Ovary (tissue), 7 donors: ENCODE measurements at regions not wholly inside any gene's neighbourhood (a gene's known extent, or its start where the extent isn't known, plus 50 kb on each side); places are given as distances from the start of the nearest gene placed in this dataset.

Source experiments
- DNase-seq, 5 donors: peaks; one replicate each; pipeline ENCODE4 v3.0.0-alpha.2; 2019 to 2020
- H3K27ac ChIP-seq, 2 donors: fragments of 200-600 bp; one replicate each; pipeline versions ENCODE4 v1.5.1 to v1.8.0; 2019 to 2022
- H3K27me3 ChIP-seq: fragments of 200-600 bp; one replicate; pipeline ENCODE4 v1.8.0; 2022
- H3K36me3 ChIP-seq: fragments of 200-600 bp; sonication (generic); one replicate; pipeline ENCODE4 v1.5.1; 2019
- H3K4me1 ChIP-seq: one replicate; pipeline ENCODE4 v1.8.1; 2013; ENCODE audit warnings: mild to moderate bottlenecking, moderate library complexity; ENCODE audit not compliant: insufficient read depth
- H3K4me3 ChIP-seq: fragments of 200-600 bp; sonication (generic); one replicate; pipeline ENCODE4 v1.5.1; 2017
- H3K9me3 ChIP-seq, 2 donors: fragments of 200-600 bp in 1 of 2; sonication (generic) in 1 of 2; one replicate each; pipeline versions ENCODE4 v1.5.1 to v1.8.1; 2013 to 2019; ENCODE audit warnings: mild to moderate bottlenecking in 1 of 2, moderate library complexity in 1 of 2
- EP300 ChIP-seq: sonication (generic); formaldehyde crosslinking; IDR thresholded peaks from one replicate; pipeline ENCODE4 v1.6.1; 2017; ENCODE audit warnings: antibody characterized with exemption
- POLR2A ChIP-seq: fragments of 450-650 bp; IDR thresholded peaks from one replicate; pipeline ENCODE4 v1.6.1; 2017; ENCODE audit warnings: antibody characterized with exemption, mild to moderate bottlenecking, moderate library complexity
- WGBS, 3 donors: extraction: QIAGEN DNeasy Blood & Tissue Kit in 1 of 3; methylation state at CpG; one replicate each; pipeline versions ENCODE4 v1.1.5 to v1.1.7; 2013 to 2017; 5-methylcytosine and 5-hydroxymethylcytosine counted together
- intact Hi-C, 4 donors: fragments of 100-400 bp; cut with DNase I; formaldehyde crosslinking; loops; one replicate each; pipeline versions ENCODE4 v1.11.0 to v1.15.1; 2022 to 2023
- TF ChIP-seq, protein P1 (sequence below), 3 donors: fragments of 450-650 bp in 2 of 3; fragments of 200-600 bp in 1 of 3; IDR thresholded peaks; one replicate each; pipeline versions ENCODE4 v1.5.1 to v1.8.0; 2016 to 2022; ENCODE audit warnings: antibody characterized with exemption in 3 of 3, mild to moderate bottlenecking in 1 of 3
- donor health status: DM: no; HTN: no; CAD: no; lungs with moderate emphysema.
- donor health status: DM: no; HTN: no; CAD: no.
- donor health status: Bipolar disorder and iron deficiency.
- donor health status: DM: no; HTN: no; CAD: no.
- donor health status: DM: yes; HTN: yes; CAD: no.

- TF ChIP-seq EP300 (no peak), POLR2A (no peak)
- TF ChIP-seq, protein P1, sequence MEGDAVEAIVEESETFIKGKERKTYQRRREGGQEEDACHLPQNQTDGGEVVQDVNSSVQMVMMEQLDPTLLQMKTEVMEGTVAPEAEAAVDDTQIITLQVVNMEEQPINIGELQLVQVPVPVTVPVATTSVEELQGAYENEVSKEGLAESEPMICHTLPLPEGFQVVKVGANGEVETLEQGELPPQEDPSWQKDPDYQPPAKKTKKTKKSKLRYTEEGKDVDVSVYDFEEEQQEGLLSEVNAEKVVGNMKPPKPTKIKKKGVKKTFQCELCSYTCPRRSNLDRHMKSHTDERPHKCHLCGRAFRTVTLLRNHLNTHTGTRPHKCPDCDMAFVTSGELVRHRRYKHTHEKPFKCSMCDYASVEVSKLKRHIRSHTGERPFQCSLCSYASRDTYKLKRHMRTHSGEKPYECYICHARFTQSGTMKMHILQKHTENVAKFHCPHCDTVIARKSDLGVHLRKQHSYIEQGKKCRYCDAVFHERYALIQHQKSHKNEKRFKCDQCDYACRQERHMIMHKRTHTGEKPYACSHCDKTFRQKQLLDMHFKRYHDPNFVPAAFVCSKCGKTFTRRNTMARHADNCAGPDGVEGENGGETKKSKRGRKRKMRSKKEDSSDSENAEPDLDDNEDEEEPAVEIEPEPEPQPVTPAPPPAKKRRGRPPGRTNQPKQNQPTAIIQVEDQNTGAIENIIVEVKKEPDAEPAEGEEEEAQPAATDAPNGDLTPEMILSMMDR (IDR thresholded peaks at IDR 0.05): no peak
- no peaks in the 10 kb centered on the region for H3K27me3 ChIP-seq
- no peak for DNase-seq
- WGBS, 3 donors: 81 to 90% (median 85%) methylated on average over 2 of the region's 2 CpGs
- H3K36me3 ChIP-seq: no peaks in the 10 kb centered on the region
- no peaks in the 10 kb centered on the region for H3K4me1 ChIP-seq
- intact Hi-C loops: no loop called here
- H3K9me3 ChIP-seq: no peaks in the 10 kb centered on the region
- H3K4me3 ChIP-seq: no peak overlapping the region
- H3K27ac ChIP-seq: no peak overlapping the region
Observed at GRCh38 chr10:37632641-37633040, 224.8 kb downstream of the ZNF248 start.

DNA sequence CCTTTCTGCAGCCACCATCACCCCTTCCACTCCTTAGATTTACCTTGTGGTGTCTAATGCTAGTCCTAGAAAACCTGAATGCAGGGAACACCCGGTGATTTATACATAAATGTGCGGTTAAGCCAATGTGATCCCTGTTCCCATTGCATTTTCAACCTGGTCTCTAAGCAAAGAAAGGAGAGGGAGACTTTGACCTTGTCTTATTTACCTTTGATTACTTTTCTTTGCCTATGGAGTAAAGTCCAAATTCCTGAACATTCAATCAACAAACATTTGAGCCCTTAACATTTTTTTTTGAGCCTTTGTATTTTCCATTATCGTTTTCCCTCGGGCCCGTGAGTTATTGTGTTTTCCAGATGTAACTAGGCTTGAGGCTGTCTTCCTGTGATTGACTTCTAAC lies 233.9 kb downstream of the ZNF248 start:
- TF ChIP-seq POLR2A: no peak
- Histone ChIP-seq H3K27ac (no peak overlapping the region), H3K27me3 (no peaks in the 10 kb centered on the region), H3K4me3 (no peak overlapping the region), H3K9me3 (no peaks in the 10 kb centered on the region), H3K36me3 (no peaks in the 10 kb centered on the region), H3K4me1 (no peaks in the 10 kb centered on the region)
- WGBS, 3 donors: 70 to 80% (median 74%) methylated on average over 5 of the region's 5 CpGs
- intact Hi-C loops: no loop called here
- DNase-seq: no peak

- Histone ChIP-seq H3K27ac (no peak overlapping the region), H3K27me3 (no peaks in the 10 kb centered on the region), H3K36me3 (no peaks in the 10 kb centered on the region), H3K4me1 (no peaks in the 10 kb centered on the region), H3K9me3 (no peaks in the 10 kb centered on the region), H3K4me3 (no peak overlapping the region)
- TF ChIP-seq, protein P1 (IDR thresholded peaks at IDR 0.05): no peak
- TF ChIP-seq EP300 (no peak), POLR2A (no peak)
- no peak for DNase-seq
- 27 to 50% (median 41%) methylated on average over 3 of the region's 3 CpGs for WGBS, 3 donors
- intact Hi-C loops: no loop called here
Observed at GRCh38 chr10:37619336-37619735, 238.1 kb downstream of the ZNF248 start.

GRCh38 chr10:37588299-37588698 lies 269.1 kb downstream of the ZNF248 start:
- H3K4me1 ChIP-seq: no peaks in the 10 kb centered on the region
- WGBS, 3 donors: 62 to 78% (median 74%) methylated on average over 6 of the region's 6 CpGs
- H3K9me3 ChIP-seq: no peaks in the 10 kb centered on the region
- DNase-seq: no peak
- H3K36me3 ChIP-seq: no peaks in the 10 kb centered on the region
- H3K27ac ChIP-seq: no peak overlapping the region
- TF ChIP-seq POLR2A (no peak), EP300 (no peak)
- TF ChIP-seq, protein P1 (IDR thresholded peaks at IDR 0.05): no peak
- no peaks in the 10 kb centered on the region for H3K27me3 ChIP-seq
- H3K4me3 ChIP-seq: no peak overlapping the region
- intact Hi-C loops: no loop called here

DNA sequence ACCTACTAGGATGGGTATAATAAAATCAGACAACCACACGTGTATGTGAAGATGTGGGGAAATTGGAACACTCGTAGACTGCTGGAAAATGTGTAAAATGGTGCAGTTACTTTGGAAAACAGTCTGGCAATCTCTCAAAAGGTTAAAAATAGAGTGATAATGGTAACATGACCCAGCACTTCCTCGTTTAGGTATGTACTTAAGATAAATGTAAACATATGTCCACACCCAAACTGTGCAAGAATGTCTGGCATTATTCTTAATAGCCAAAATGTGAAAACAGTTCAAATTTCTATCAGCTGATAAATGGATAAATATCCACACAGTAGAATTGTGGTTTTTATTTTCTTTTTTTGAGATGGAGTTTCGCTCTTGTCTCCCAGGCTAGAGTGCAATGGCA lies 272.8 kb downstream of the ZNF248 start:
- WGBS, 3 donors: 24 to 34% (median 31%) methylated on average over 4 of the region's 4 CpGs
- H3K4me1 ChIP-seq: no peaks in the 10 kb centered on the region
- intact Hi-C loops: no loop called here
- H3K27me3 ChIP-seq: no peaks in the 10 kb centered on the region
- no peaks in the 10 kb centered on the region for H3K9me3 ChIP-seq
- TF ChIP-seq, protein P1 (IDR thresholded peaks at IDR 0.05): no peak
- TF ChIP-seq EP300 (no peak), POLR2A (no peak)
- H3K36me3 ChIP-seq: no peaks in the 10 kb centered on the region
- no peak for DNase-seq
- H3K4me3 ChIP-seq: no peak overlapping the region
- H3K27ac ChIP-seq: no peak overlapping the region
